ENCODE measurements at regions not wholly inside any gene's neighbourhood (a gene's known extent, or its start where the extent isn't known, plus 50 kb on each side); places are given as distances from the start of the nearest gene placed in this dataset.

- TF ChIP-seq CTCF (IDR thresholded peaks at IDR 0.05) (no peak), BCL3 (IDR thresholded peaks at IDR 0.05) (no peak), REST (IDR thresholded peaks at IDR 0.05) (no peak), POLR2A (IDR thresholded peaks at IDR 0.05; ENCODE audit: low read length) (no peak), CEBPB (IDR thresholded peaks at IDR 0.05) (no peak), PBX3 (IDR thresholded peaks at IDR 0.05) (no peak), EP300 (IDR thresholded peaks at IDR 0.05) (no peak)
These were observed 247.5 kb downstream of the MBNL1 start for GRCh38 chr3:152516216-152516615.

All from A549 (cell line).